ENCODE measurements at regions not wholly inside any gene's neighbourhood (a gene's known extent, or its start where the extent isn't known, plus 50 kb on each side); places are given as distances from the start of the nearest gene placed in this dataset.

DNA sequence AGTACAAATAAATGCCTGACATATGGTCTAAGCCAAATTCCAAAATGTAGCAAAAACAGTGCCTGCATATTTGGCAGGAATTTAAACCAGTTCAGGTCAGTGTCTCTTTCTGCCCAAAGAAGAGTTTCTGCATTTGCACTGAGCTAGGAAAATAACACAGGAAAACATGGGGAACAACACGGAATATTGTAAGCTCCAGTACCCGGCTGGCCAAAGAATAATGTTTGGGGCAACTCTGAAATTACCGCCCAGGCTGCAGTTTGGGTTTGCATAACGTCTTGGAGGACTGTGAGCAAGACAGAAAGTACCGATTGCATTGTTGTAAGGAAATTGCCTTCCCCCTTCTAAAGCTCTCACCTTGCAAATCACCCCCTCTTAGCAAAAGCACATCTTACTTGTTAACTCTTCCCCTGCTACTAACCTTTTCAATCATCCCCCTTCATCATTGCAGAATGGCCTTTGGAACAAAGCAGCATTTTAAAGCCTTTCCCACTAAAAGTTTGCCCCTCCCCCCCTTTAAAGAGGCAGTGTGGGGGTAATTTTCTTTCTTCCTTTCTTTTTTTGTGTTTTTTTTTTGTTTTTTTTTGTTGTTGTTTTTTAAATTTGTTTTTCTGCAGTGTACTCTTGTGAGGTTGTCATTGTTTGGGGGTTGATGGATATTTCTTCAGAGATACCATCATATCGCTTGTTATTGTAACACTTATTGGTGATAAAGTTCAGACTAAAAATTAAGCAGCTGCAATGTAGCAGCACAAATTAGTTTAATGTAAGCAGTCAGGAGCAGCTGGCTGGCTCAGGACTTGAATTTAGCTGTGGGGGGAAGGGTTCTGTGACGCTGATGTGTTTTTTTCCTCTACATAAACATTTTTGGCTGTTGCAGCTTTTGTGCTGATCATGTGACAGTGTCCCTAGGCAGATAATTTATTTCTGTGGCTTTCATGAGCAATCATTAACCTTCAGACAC, 100.0 kb upstream of the CITED2 start (continued):
- peak; percentile 64; the same call in 1 of the 2 replicates for TF ChIP-seq ZNF644 (tag; IDR thresholded peaks at IDR 0.05; ENCODE audit: low read depth)
- 0 out of 2 replicates have a peak, but pooled peaks have one; percentile 16 for TF ChIP-seq EP400 (IDR thresholded peaks at IDR 0.05)
- TF ChIP-seq HINFP (tag; conservative IDR thresholded peaks at IDR 0.05; ENCODE audit: low read depth) = no peak
- TF ChIP-seq ZBTB49 (CRISPR knock-in tag; IDR thresholded peaks at IDR 0.05; ENCODE audit: borderline replicate concordance) = no peak
- TF ChIP-seq PHF20 (IDR thresholded peaks at IDR 0.05; ENCODE audit: partially characterized antibody) = no peak
- no peak for TF ChIP-seq RBBP5 (IDR thresholded peaks at IDR 0.05; ENCODE audit: borderline replicate concordance, insufficient read depth, low read length, poor library complexity, severe bottlenecking)
- TF ChIP-seq, protein P1, sequence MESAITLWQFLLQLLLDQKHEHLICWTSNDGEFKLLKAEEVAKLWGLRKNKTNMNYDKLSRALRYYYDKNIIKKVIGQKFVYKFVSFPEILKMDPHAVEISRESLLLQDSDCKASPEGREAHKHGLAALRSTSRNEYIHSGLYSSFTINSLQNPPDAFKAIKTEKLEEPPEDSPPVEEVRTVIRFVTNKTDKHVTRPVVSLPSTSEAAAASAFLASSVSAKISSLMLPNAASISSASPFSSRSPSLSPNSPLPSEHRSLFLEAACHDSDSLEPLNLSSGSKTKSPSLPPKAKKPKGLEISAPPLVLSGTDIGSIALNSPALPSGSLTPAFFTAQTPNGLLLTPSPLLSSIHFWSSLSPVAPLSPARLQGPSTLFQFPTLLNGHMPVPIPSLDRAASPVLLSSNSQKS (CRISPR knock-in tag; IDR thresholded peaks at IDR 0.05) = no peak
- no peak for TF ChIP-seq HSF4 (CRISPR knock-in tag; IDR thresholded peaks at IDR 0.05; ENCODE audit: borderline replicate concordance)
- TF ChIP-seq GABPB1 (CRISPR knock-in tag; IDR thresholded peaks at IDR 0.05) = no peak
- TF ChIP-seq, protein P2, sequence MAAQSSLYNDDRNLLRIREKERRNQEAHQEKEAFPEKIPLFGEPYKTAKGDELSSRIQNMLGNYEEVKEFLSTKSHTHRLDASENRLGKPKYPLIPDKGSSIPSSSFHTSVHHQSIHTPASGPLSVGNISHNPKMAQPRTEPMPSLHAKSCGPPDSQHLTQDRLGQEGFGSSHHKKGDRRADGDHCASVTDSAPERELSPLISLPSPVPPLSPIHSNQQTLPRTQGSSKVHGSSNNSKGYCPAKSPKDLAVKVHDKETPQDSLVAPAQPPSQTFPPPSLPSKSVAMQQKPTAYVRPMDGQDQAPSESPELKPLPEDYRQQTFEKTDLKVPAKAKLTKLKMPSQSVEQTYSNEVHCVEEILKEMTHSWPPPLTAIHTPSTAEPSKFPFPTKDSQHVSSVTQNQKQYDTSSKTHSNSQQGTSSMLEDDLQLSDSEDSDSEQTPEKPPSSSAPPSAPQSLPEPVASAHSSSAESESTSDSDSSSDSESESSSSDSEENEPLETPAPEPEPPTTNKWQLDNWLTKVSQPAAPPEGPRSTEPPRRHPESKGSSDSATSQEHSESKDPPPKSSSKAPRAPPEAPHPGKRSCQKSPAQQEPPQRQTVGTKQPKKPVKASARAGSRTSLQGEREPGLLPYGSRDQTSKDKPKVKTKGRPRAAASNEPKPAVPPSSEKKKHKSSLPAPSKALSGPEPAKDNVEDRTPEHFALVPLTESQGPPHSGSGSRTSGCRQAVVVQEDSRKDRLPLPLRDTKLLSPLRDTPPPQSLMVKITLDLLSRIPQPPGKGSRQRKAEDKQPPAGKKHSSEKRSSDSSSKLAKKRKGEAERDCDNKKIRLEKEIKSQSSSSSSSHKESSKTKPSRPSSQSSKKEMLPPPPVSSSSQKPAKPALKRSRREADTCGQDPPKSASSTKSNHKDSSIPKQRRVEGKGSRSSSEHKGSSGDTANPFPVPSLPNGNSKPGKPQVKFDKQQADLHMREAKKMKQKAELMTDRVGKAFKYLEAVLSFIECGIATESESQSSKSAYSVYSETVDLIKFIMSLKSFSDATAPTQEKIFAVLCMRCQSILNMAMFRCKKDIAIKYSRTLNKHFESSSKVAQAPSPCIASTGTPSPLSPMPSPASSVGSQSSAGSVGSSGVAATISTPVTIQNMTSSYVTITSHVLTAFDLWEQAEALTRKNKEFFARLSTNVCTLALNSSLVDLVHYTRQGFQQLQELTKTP (IDR thresholded peaks at IDR 0.05; ENCODE audit: low read depth in 1 of 2, partially characterized antibody in 2 of 2) = peak; percentile 44 to 68
- no peak for TF ChIP-seq ZNF408 (CRISPR knock-in tag; IDR thresholded peaks at IDR 0.05; ENCODE audit: low read depth)
- TF ChIP-seq HNRNPLL (IDR thresholded peaks at IDR 0.05; ENCODE audit: low read depth, low read length, poor library complexity, severe bottlenecking) = no peak
- TF ChIP-seq ATF6 (CRISPR knock-in tag; IDR thresholded peaks at IDR 0.05) = 0 out of 2 replicates have a peak, but pooled peaks have one; percentile 27

All from K562 (cell line).